SH-SY5Y (cell line): ENCODE measurements at regions not wholly inside any gene's neighbourhood (a gene's known extent, or its start where the extent isn't known, plus 50 kb on each side); places are given as distances from the start of the nearest gene placed in this dataset.

Experiments
- GATA2 ChIP-seq: IDR thresholded peaks from 2 replicates; pipeline ENCODE4 v1.6.1; 2011; ENCODE audit warnings: mild to moderate bottlenecking, low read depth, low read length
- GATA3 ChIP-seq: IDR thresholded peaks from 2 replicates; pipeline ENCODE4 v1.6.1; 2011; ENCODE audit warnings: low read depth, mild to moderate bottlenecking, low read length, moderate library complexity

GRCh38 chr6:139778106-139778505 lies 403.7 kb upstream of the CITED2 start:
- no peak for TF ChIP-seq GATA2
- TF ChIP-seq GATA3, result no peak
